GM10266 (cell line): ENCODE measurements at regions not wholly inside any gene's neighbourhood (a gene's known extent, or its start where the extent isn't known, plus 50 kb on each side); places are given as distances from the start of the nearest gene placed in this dataset.

ENCODE experiments used
- DNase-seq: peaks from one replicate; pipeline ENCODE4 v3.0.0; 2012; ENCODE audit errors: extremely low spot score
- CTCF ChIP-seq: IDR thresholded peaks from 2 replicates; pipeline ENCODE4 v1.5.1; 2012; ENCODE audit warnings: mild to moderate bottlenecking, low read depth; ENCODE audit not compliant: control insufficient read depth, insufficient read depth; ENCODE audit errors: missing control alignments

GRCh38 chr5:74056107-74056788 lies 430.3 kb downstream of the ARHGEF28 start:
- DNase-seq, result no peak
- TF ChIP-seq CTCF, result no peak

- DNase-seq, result no peak
- TF ChIP-seq CTCF, result no peak
Observed at GRCh38 chr5:74055486-74056106, 429.6 kb downstream of the ARHGEF28 start.

- DNase-seq, result no peak
- TF ChIP-seq CTCF, result no peak
Observed at GRCh38 chr5:74054641-74055421, 428.8 kb downstream of the ARHGEF28 start.

- DNase-seq, result no peak
- no peak for TF ChIP-seq CTCF
Observed at GRCh38 chr5:74054139-74054538, 428.1 kb downstream of the ARHGEF28 start.

- TF ChIP-seq CTCF, result no peak
- no peak for DNase-seq
Observed at GRCh38 chr5:74052441-74053221, 426.6 kb downstream of the ARHGEF28 start.

GRCh38 chr5:74051076-74051475 lies 425.1 kb downstream of the ARHGEF28 start:
- no peak for TF ChIP-seq CTCF
- DNase-seq, result no peak
